ENCODE measurements at regions not wholly inside any gene's neighbourhood (a gene's known extent, or its start where the extent isn't known, plus 50 kb on each side); places are given as distances from the start of the nearest gene placed in this dataset.

DNA sequence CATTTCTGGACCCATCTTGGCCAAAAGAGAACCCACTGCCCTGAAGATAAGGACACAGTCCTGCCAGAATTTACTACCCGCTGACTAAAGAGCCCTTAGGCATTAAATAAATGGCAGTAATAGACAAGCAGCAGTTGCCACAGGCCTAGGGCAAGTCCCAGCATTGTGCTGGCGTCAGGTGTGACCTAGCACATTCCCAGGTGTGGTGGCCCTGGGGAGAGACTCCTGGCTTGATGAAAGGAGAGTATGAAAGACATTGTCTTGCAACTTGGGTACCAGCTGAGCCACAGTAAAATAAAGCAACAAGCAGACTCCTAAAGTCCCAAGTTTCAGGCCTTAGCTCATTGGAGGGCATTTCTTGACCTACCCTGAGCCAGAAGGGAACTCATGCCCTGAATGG, 715.7 kb upstream of the SORCS1 start:
- DNase-seq (ENCODE audit: low read depth in 1 of 2, low spot score in 1 of 2) (no peak), ATAC-seq (no peak), FAIRE-seq (no peak)
- H3K9me3 ChIP-seq = 0 out of 3 replicates have a peak, but pooled peaks cover 2% of the 10 kb centered on the region
- POLR2A ChIA-PET = no interaction called here
- no peaks in the 10 kb centered on the region for H3K4me1 ChIP-seq
- no peak overlapping the region for H3K27ac ChIP-seq
- TF ChIP-seq, protein P1, sequence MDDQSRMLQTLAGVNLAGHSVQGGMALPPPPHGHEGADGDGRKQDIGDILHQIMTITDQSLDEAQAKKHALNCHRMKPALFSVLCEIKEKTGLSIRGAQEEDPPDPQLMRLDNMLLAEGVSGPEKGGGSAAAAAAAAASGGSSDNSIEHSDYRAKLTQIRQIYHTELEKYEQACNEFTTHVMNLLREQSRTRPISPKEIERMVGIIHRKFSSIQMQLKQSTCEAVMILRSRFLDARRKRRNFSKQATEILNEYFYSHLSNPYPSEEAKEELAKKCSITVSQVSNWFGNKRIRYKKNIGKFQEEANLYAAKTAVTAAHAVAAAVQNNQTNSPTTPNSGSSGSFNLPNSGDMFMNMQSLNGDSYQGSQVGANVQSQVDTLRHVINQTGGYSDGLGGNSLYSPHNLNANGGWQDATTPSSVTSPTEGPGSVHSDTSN (IDR thresholded peaks at IDR 0.05) = no peak
- TF ChIP-seq NPAS2 (CRISPR knock-in tag; IDR thresholded peaks at IDR 0.05; ENCODE audit: borderline replicate concordance) (no peak), NFE2L2 (conservative IDR thresholded peaks at IDR 0.05; ENCODE audit: low read length) (no peak), ZFP36 (IDR thresholded peaks at IDR 0.05; ENCODE audit: borderline replicate concordance, partially characterized antibody) (no peak), MAFK (IDR thresholded peaks at IDR 0.05; ENCODE audit: partially characterized antibody) (no peak), EHF (CRISPR knock-in tag; IDR thresholded peaks at IDR 0.05) (no peak), HDAC2 (IDR thresholded peaks at IDR 0.05) (no peak), POLR2A (IDR thresholded peaks at IDR 0.05; ENCODE audit: low read length) (no peak), POLR2AphosphoS2 (conservative IDR thresholded peaks at IDR 0.05; ENCODE audit: low read length) (no peak), ZSCAN20 (CRISPR knock-in tag; IDR thresholded peaks at IDR 0.05) (no peak), SREBF2 (IDR thresholded peaks at IDR 0.05) (no peak), MAZ (IDR thresholded peaks at IDR 0.05; ENCODE audit: borderline replicate concordance, low read depth, low read length) (no peak), JUN (IDR thresholded peaks at IDR 0.05) (no peak), RFX5 (IDR thresholded peaks at IDR 0.05) (no peak), TFCP2L1 (CRISPR knock-in tag; IDR thresholded peaks at IDR 0.05) (no peak), HEYL (CRISPR knock-in tag; IDR thresholded peaks at IDR 0.05) (no peak), EHMT2 (IDR thresholded peaks at IDR 0.05; ENCODE audit: low read depth) (no peak), RAD21 (conservative IDR thresholded peaks at IDR 0.05 in 1 of 2, IDR thresholded peaks at IDR 0.05 in 1 of 2) (no peak)
- TF ChIP-seq, protein P2, sequence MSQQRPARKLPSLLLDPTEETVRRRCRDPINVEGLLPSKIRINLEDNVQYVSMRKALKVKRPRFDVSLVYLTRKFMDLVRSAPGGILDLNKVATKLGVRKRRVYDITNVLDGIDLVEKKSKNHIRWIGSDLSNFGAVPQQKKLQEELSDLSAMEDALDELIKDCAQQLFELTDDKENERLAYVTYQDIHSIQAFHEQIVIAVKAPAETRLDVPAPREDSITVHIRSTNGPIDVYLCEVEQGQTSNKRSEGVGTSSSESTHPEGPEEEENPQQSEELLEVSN (IDR thresholded peaks at IDR 0.05; ENCODE audit: borderline replicate concordance, low read depth) = no peak
- TF ChIP-seq, protein P3, sequence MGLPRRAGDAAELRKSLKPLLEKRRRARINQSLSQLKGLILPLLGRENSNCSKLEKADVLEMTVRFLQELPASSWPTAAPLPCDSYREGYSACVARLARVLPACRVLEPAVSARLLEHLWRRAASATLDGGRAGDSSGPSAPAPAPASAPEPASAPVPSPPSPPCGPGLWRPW (IDR thresholded peaks at IDR 0.05) = no peak
- CTCF ChIA-PET = no interaction called here
- H3K4me3 ChIP-seq = no peak overlapping the region
- WGBS (ENCODE audit: missing lambda C conversion rate) = 0% methylated on average over 2 of the region's 2 CpGs
- H3K4me2 ChIP-seq = no peak overlapping the region

DNA sequence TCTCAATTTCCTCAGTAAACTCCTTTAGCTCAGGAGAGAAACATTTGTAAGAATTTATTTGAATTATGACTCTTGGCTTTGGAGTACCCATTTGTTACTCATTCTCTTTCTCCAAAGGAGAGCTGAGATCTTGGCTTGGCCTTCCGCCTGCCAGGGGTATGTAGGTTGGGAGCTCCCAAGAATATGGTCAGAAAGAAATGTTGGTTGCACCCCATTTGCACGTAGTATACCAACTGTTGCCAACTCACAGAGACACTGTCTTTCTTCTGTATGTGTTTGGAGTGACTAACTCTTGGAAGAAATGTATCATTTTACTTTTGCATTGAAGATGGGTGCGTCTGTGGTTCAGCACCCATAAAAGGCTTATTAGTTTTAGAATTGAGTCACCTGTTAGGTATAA, 708.5 kb upstream of the SORCS1 start:
- POLR2A ChIA-PET = no interaction called here
- no peak for TF ChIP-seq CBX2 (IDR thresholded peaks at IDR 0.05; ENCODE audit: borderline replicate concordance, low read depth)
- TF ChIP-seq, protein P4, sequence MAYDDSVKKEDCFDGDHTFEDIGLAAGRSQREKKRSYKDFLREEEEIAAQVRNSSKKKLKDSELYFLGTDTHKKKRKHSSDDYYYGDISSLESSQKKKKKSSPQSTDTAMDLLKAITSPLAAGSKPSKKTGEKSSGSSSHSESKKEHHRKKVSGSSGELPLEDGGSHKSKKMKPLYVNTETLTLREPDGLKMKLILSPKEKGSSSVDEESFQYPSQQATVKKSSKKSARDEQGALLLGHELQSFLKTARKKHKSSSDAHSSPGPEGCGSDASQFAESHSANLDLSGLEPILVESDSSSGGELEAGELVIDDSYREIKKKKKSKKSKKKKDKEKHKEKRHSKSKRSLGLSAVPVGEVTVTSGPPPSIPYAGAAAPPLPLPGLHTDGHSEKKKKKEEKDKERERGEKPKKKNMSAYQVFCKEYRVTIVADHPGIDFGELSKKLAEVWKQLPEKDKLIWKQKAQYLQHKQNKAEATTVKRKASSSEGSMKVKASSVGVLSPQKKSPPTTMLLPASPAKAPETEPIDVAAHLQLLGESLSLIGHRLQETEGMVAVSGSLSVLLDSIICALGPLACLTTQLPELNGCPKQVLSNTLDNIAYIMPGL (CRISPR knock-in tag; IDR thresholded peaks at IDR 0.05; ENCODE audit: borderline replicate concordance) = no peak
- no peak for TF ChIP-seq JUNB (IDR thresholded peaks at IDR 0.05)
- TF ChIP-seq ESRRA (IDR thresholded peaks at IDR 0.05; ENCODE audit: borderline replicate concordance, low read length) = no peak
- no peak for TF ChIP-seq EP300 (IDR thresholded peaks at IDR 0.05)
- no peak for TF ChIP-seq HOXB5 (CRISPR knock-in tag; IDR thresholded peaks at IDR 0.05)
- TF ChIP-seq, protein P5, sequence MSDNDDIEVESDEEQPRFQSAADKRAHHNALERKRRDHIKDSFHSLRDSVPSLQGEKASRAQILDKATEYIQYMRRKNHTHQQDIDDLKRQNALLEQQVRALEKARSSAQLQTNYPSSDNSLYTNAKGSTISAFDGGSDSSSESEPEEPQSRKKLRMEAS (IDR thresholded peaks at IDR 0.05) = no peak
- TF ChIP-seq BHLHE40 (IDR thresholded peaks at IDR 0.05; ENCODE audit: low read depth, low read length) = no peak
- no peak for TF ChIP-seq MAZ (IDR thresholded peaks at IDR 0.05; ENCODE audit: borderline replicate concordance, low read depth, low read length)
- no peak for TF ChIP-seq JUN (IDR thresholded peaks at IDR 0.05)
- no peak for TF ChIP-seq GATA3 (IDR thresholded peaks at IDR 0.05; ENCODE audit: borderline replicate concordance)
- no peaks in the 10 kb centered on the region for H3K4me1 ChIP-seq
- no peak overlapping the region for H3K27ac ChIP-seq
- FAIRE-seq (no peak), ATAC-seq (no peak), DNase-seq (ENCODE audit: low read depth in 1 of 2, low spot score in 1 of 2) (no peak)
- no peaks in the 10 kb centered on the region for H3K9me3 ChIP-seq
- 2% methylated on average over 3 of the region's 3 CpGs for WGBS (ENCODE audit: missing lambda C conversion rate)
- CTCF ChIA-PET = no interaction called here
- H3K4me3 ChIP-seq = no peak overlapping the region
- H3K4me2 ChIP-seq = no peak overlapping the region
